ENCODE measurements at regions not wholly inside any gene's neighbourhood (a gene's known extent, or its start where the extent isn't known, plus 50 kb on each side); places are given as distances from the start of the nearest gene placed in this dataset.
"Not testable (repeated sequence)": the region's sequence is repeated elsewhere in the genome, so short reads cannot be mapped to it uniquely, and the experiment has no call there.

DNA sequence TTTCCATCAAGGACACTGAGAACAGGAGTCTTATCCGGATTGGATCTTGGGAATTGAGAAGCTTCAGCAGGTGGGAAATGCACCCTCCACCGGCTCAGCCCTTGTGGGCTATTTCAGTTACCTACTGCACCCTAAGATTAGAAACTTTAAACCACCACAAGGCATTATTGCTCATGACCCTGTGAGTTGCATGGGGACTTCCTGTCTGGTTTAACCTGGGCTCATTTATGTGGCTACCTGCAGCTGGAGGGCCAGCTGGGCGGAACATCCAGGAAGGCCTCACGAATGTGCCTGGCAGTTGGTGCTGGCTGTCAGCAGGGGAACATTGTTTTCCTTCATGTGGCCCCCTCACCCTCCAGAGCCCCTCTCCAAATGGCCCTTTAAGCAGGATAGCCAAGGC, 164.1 kb downstream of the DEFB131A start:
- no peak for DNase-seq (ENCODE audit: low spot score)
- Histone ChIP-seq H3K27ac (no peak overlapping the region), H3K4me3 (no peak overlapping the region)
- TF ChIP-seq, protein P1, sequence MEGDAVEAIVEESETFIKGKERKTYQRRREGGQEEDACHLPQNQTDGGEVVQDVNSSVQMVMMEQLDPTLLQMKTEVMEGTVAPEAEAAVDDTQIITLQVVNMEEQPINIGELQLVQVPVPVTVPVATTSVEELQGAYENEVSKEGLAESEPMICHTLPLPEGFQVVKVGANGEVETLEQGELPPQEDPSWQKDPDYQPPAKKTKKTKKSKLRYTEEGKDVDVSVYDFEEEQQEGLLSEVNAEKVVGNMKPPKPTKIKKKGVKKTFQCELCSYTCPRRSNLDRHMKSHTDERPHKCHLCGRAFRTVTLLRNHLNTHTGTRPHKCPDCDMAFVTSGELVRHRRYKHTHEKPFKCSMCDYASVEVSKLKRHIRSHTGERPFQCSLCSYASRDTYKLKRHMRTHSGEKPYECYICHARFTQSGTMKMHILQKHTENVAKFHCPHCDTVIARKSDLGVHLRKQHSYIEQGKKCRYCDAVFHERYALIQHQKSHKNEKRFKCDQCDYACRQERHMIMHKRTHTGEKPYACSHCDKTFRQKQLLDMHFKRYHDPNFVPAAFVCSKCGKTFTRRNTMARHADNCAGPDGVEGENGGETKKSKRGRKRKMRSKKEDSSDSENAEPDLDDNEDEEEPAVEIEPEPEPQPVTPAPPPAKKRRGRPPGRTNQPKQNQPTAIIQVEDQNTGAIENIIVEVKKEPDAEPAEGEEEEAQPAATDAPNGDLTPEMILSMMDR (IDR thresholded peaks at IDR 0.05): no peak

DNA sequence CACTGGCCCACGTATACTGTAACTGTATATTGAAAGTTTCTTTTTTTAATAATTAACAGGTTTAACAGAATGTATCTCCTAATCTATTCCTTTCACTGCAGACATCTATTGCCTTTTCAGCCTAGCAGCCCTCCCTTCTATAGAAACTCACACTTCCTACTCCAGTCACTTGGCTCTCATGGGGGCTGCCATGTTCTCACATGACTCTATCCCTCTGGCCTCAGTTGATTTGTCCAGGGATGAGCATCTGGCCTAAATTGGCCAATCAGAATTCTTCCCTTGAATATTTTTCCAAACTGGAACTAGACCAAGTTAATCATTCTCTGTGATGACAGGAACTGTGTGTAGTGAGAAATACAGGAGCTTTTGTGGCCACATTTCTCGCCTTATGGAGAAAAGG, 166.1 kb downstream of the DEFB131A start:
- not testable (repeated sequence) for DNase-seq (ENCODE audit: low spot score); H3K27ac ChIP-seq

DNA sequence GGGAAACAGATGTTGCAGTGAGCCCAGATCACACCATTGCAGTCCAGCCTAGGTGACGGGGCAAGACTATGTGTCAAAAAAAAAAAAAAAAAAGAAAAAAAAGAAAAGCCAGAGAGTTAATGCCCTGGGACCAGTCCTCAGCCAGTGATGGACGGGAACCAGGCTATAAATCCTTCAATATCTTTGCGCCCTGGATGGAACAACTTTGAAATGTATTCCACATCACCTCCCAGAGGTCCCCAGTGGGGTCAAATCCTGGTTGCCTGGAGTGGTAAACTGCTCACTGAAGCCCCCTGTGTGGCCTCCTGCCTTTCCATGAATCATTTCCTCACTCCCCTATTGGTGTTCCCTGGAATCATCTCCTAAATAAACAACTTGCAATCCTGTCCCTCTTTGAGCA, 166.9 kb downstream of the DEFB131A start:
- H3K4me3 ChIP-seq: no peak overlapping the region
- H3K27ac ChIP-seq: no peak overlapping the region
- TF ChIP-seq, protein P1 (IDR thresholded peaks at IDR 0.05): no peak
- no peak for DNase-seq (ENCODE audit: low spot score)

More for the DNA sequence above, 166.1 kb downstream of the DEFB131A start:
- H3K4me3 ChIP-seq: not testable (repeated sequence)

DNA sequence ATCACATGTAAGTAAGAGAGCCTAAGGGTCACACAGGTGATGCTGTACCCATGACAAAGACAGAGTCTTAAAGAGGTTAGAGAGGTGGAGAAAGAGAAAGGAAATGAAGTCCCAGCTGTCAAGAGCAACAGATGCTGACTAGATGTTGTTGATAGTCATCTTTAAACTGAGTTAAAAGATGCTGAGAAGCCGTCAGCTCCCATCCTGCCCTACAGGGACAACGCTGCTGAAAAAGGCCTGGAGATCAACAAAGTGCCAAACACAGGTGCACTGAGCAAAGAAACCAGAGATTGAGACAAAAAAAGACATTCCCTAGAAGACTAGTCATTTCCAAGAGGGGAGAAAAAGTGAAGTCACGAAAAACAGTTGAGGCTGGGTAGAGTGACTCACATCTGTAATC, 145.0 kb upstream of the DRD5 start:
- H3K27ac ChIP-seq; H3K4me3 ChIP-seq; DNase-seq (ENCODE audit: low spot score): not testable (repeated sequence)

DNA sequence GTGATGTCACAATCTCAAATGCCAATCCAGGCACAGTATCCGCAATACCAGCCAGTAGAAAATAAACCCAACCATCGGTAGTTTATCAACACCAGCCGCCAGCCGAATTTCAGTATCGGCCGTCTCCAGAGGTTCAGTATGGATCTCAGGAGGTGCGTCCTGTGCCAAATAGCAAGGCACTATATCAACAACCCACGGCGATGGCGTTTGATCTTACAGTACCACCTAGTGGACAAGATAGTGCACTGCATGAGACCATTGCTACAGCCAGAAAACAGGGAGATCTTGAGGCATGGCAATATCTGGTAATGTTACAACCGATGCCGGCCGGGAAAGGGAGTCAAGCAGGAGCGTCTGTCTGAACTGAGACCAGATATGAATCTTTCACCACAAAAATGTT, 121.8 kb upstream of the DRD5 start:
- H3K27ac ChIP-seq; H3K4me3 ChIP-seq; DNase-seq (ENCODE audit: low spot score): not testable (repeated sequence)
- TF ChIP-seq, protein P1 (IDR thresholded peaks at IDR 0.05): peak; percentile 24

DNA sequence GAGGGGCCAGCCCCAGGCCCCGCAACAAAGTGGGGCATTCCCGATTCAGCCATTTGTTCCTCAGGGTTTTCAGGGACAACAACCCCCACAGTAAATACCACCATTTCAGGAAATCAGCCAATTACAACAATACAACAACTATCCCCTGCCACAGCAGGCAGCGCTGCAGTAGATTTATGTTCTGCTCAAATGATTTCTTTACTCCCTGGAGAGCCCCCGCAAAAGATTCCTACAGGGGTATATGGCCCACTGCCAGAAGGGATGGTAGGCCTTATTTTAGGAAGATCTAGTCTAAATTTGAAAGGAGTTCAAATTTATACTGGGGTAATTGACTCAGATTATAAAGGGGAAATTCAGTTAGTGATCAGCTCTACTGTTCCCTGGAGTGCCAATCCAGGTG, 120.5 kb upstream of the DRD5 start:
- not testable (repeated sequence) for H3K4me3 ChIP-seq; DNase-seq (ENCODE audit: low spot score); H3K27ac ChIP-seq

DNA sequence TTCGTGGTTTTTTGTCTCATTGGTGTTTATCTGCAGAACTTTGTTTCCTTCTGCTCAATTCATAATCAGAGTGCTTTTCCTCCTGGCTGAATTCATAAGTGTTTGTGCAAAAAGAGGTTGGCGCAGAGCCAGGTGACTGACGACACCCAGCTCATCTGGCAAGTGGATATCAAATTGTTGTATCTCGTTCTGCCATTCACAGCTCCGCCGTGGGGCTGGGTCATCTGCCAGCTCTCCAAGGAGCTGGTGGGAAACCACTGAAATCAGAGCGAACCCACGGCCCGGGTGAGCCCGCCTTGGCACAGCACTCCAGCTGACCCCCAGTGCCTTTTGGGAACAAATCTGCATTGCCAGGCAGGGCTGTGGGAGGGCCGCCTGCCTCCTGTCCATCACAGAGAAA, 110.7 kb upstream of the DRD5 start:
- not testable (repeated sequence) for H3K4me3 ChIP-seq; H3K27ac ChIP-seq; DNase-seq (ENCODE audit: low spot score)

DNA sequence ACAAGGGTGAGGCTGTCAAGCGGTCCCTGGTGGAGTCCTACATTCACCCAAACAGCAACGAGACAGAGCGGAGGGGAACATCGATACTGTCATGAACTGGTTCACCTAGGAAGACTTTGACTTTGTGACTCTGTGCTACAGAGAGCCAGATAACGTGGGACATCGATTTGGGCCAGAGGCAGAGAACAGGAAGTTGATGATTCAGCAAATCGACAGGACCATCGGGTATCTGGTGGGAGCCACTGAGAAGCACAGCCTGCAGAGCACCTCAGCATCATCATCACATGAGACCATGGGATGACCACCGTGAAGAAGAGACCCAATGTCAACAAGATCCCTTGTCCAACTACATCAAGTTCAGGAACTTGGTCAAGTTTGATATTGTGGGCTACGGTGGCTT, 104.1 kb upstream of the DRD5 start:
- DNase-seq (ENCODE audit: low spot score); H3K27ac ChIP-seq; H3K4me3 ChIP-seq: not testable (repeated sequence)

DNA sequence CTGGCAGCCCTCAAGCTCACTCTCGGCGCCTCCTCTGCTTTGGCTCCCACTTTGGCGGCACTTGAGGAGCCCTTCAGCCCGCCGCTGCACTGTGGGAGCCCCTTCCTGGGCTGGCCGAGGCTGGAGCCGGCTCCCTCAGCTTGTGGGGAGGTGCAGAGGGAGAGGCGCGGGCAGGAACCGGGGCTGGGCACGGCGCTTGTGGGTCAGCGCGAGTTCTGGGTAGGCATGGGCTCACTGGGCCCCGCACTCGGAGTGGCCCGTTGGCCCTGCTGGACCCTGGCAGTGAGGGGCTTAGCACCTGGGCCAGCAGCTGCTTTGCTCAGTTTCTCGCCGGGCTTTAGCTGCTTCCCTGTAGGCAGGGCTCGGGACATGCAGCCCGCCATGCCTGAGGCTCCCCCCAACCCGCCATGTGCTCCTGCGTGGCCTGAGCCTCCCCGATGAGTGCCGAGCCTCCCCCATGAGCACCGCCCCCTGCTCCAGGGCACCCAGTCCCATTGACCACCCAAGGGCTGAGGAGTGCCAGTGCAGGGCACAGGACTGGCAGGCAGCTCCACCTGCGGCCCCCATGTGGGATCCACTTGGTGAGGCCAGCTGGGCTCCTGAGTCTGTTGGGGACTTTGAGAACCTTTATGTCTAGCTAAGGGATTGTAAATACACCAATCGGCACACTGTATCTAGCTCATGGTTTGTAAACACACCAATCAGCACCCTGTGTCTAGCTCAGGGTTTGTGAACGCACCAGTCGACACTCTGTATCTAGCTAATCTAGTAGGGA, 101.5 kb upstream of the DRD5 start:
- H3K27ac ChIP-seq: no peak overlapping the region
- TF ChIP-seq, protein P1 (IDR thresholded peaks at IDR 0.05): no peak
- DNase-seq (ENCODE audit: low spot score): no peak
- no peak overlapping the region for H3K4me3 ChIP-seq

DNA sequence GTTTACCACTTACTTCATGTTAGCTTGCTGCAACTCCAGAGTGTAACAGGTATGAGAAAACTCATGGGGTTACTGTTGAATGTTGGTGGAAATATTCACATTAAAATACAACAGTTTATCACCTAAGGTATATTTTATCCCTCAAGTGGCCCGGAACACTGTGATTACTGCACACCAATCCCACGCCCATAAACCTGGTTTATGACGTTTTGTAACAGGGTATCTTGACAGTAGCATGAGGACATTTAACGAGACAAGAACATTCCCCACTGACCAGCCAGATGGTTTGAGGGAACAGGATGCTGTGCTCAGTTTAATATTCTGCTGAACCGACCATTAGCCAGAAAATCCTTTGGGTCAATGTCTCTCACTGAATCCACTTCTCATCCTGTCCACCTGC, 98.3 kb upstream of the DRD5 start:
- not testable (repeated sequence) for H3K27ac ChIP-seq; H3K4me3 ChIP-seq; DNase-seq (ENCODE audit: low spot score)

DNA sequence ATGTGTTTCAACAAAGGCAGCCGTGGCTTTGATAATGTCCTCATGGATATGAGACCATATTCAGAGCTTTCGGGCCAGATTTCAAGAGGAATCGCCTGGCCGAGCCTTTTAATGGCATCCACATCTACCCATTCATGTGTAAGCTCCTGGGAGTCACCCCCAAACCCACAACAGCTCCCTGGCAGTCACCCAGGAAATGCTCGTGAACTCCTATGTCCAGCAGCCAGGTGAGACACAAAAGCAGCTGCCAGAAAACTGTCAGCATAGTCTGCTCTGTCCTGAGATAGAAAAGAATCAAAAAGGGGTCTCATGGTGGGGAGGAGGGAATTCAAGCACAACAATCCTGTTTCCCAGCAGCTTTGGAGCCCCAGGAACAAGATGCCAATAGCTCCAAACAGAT, 96.4 kb upstream of the DRD5 start:
- not testable (repeated sequence) for H3K27ac ChIP-seq; DNase-seq (ENCODE audit: low spot score)

More for the DNA sequence above, 96.4 kb upstream of the DRD5 start:
- not testable (repeated sequence) for H3K4me3 ChIP-seq

All from coronary artery (tissue), 2 donors.